Upper lobe of left lung (tissue), 6 donors: ENCODE measurements at regions not wholly inside any gene's neighbourhood (a gene's known extent, or its start where the extent isn't known, plus 50 kb on each side); places are given as distances from the start of the nearest gene placed in this dataset.

ENCODE experiments used
- ATAC-seq, 2 donors: fragments of 200-7000 bp; cut with Tn5 transposase; one replicate each; pipeline ENCODE4 v1.9.1; 2022; ENCODE audit warnings: mild to moderate bottlenecking in 2 of 2, moderate library complexity in 2 of 2; ENCODE audit not compliant: low FRiP score in 2 of 2
- DNase-seq, 2 donors: peaks; one replicate each; pipeline ENCODE4 v3.0.0-alpha.2; 2019 to 2020
- H3K27ac ChIP-seq, 4 donors: fragments of 200-600 bp; sonication (generic); one replicate each; pipeline ENCODE4 v1.5.1; 2016 to 2019
- H3K27me3 ChIP-seq, 4 donors: fragments of 200-600 bp; sonication (generic); one replicate each; pipeline ENCODE4 v1.5.1; 2017 to 2019
- H3K36me3 ChIP-seq, 4 donors: fragments of 200-600 bp; sonication (generic); one replicate each; pipeline ENCODE4 v1.5.1; 2016 to 2019
- H3K4me1 ChIP-seq, 4 donors: fragments of 200-600 bp; sonication (generic); one replicate each; pipeline ENCODE4 v1.5.1; 2018 to 2019
- H3K4me3 ChIP-seq, 4 donors: fragments of 200-600 bp; sonication (generic); one replicate each; pipeline ENCODE4 v1.5.1; 2017 to 2019; ENCODE audit warnings: mild to moderate bottlenecking in 2 of 4, moderate library complexity in 1 of 4
- H3K9me3 ChIP-seq, 4 donors: fragments of 200-600 bp; sonication (generic); one replicate each; pipeline ENCODE4 v1.5.1; 2018 to 2019
- EP300 ChIP-seq, 4 donors: sonication (generic); formaldehyde crosslinking; IDR thresholded peaks; one replicate each; pipeline ENCODE4 v1.5.1; 2017; ENCODE audit warnings: antibody characterized with exemption in 4 of 4, control low read depth in 2 of 4
- POLR2A ChIP-seq, 4 donors: fragments of 450-650 bp; IDR thresholded peaks; one replicate each; pipeline ENCODE4 v1.5.1; 2016 to 2017; ENCODE audit warnings: antibody characterized with exemption in 4 of 4, mild to moderate bottlenecking in 2 of 4
- POLR2AphosphoS5 ChIP-seq, 2 donors: sonication (generic); formaldehyde crosslinking; IDR thresholded peaks; one replicate each; pipeline ENCODE4 v1.5.1; 2017; ENCODE audit warnings: antibody characterized with exemption in 2 of 2
- WGBS, 2 donors: methylation state at CpG; one replicate each; pipeline ENCODE4 v1.1.5; 2017 to 2018; 5-methylcytosine and 5-hydroxymethylcytosine counted together
- TF ChIP-seq, protein P1 (sequence below), 6 experiments: fragments of 450-650 bp in 4 of 6; fragments of 200-600 bp in 2 of 6; sonication (generic) in 2 of 6; IDR thresholded peaks; one replicate each; pipeline ENCODE4 v1.5.1; 2016 to 2019; ENCODE audit warnings: antibody characterized with exemption in 6 of 6
- donor health status: DM: no; HTN: no; CAD: no; lungs with moderate emphysema.
- donor health status: DM: no; HTN: yes; CAD: no; lungs with severe emphysema.

GRCh38 chr12:58211211-58211610 is 269.8 kb downstream of the ATP23 start:
- Histone ChIP-seq H3K36me3 (no peaks in the 10 kb centered on the region), H3K27me3 (no peaks in the 10 kb centered on the region), H3K27ac (no peak overlapping the region), H3K4me3 (no peak overlapping the region), H3K9me3 (no peaks in the 10 kb centered on the region), H3K4me1 (no peaks in the 10 kb centered on the region)
- no peak for TF ChIP-seq POLR2AphosphoS5 (IDR thresholded peaks at IDR 0.05)
- TF ChIP-seq EP300 (IDR thresholded peaks at IDR 0.05) = no peak
- TF ChIP-seq POLR2A (IDR thresholded peaks at IDR 0.05) = no peak
- TF ChIP-seq, protein P1, sequence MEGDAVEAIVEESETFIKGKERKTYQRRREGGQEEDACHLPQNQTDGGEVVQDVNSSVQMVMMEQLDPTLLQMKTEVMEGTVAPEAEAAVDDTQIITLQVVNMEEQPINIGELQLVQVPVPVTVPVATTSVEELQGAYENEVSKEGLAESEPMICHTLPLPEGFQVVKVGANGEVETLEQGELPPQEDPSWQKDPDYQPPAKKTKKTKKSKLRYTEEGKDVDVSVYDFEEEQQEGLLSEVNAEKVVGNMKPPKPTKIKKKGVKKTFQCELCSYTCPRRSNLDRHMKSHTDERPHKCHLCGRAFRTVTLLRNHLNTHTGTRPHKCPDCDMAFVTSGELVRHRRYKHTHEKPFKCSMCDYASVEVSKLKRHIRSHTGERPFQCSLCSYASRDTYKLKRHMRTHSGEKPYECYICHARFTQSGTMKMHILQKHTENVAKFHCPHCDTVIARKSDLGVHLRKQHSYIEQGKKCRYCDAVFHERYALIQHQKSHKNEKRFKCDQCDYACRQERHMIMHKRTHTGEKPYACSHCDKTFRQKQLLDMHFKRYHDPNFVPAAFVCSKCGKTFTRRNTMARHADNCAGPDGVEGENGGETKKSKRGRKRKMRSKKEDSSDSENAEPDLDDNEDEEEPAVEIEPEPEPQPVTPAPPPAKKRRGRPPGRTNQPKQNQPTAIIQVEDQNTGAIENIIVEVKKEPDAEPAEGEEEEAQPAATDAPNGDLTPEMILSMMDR (IDR thresholded peaks at IDR 0.05) = no peak
- DNase-seq (no peak), ATAC-seq (no peak)
- WGBS, 2 donors = 85 to 92% methylated on average over 9 of the region's 9 CpGs

GRCh38 chr12:58217130-58217529 is 275.8 kb downstream of the ATP23 start:
- no peaks in the 10 kb centered on the region for H3K9me3 ChIP-seq
- H3K27me3 ChIP-seq = no peaks in the 10 kb centered on the region
- TF ChIP-seq, protein P1 (IDR thresholded peaks at IDR 0.05) = no peak
- TF ChIP-seq POLR2A (IDR thresholded peaks at IDR 0.05) (no peak), EP300 (IDR thresholded peaks at IDR 0.05) (no peak), POLR2AphosphoS5 (IDR thresholded peaks at IDR 0.05) (no peak)
- H3K27ac ChIP-seq = no peak overlapping the region
- no peaks in the 10 kb centered on the region for H3K4me1 ChIP-seq
- H3K36me3 ChIP-seq = no peaks in the 10 kb centered on the region
- H3K4me3 ChIP-seq = no peak overlapping the region
- ATAC-seq = no peak
- WGBS, 2 donors = 93 to 100% methylated on average over 1 of the region's 1 CpG
- DNase-seq = no peak

- ATAC-seq (no peak), DNase-seq (no peak)
- Histone ChIP-seq H3K4me3 (no peak overlapping the region), H3K4me1 (no peaks in the 10 kb centered on the region), H3K36me3 (no peaks in the 10 kb centered on the region), H3K9me3 (no peaks in the 10 kb centered on the region), H3K27ac (no peak overlapping the region), H3K27me3 (no peaks in the 10 kb centered on the region)
- TF ChIP-seq POLR2A (IDR thresholded peaks at IDR 0.05) (no peak), EP300 (IDR thresholded peaks at IDR 0.05) (no peak)
- WGBS, 2 donors = 69 to 77% methylated on average over 3 of the region's 3 CpGs
Measured at GRCh38 chr12:58224536-58225105, 283.3 kb downstream of the ATP23 start.

- TF ChIP-seq, protein P1 (IDR thresholded peaks at IDR 0.05) = no peak
- no peak for TF ChIP-seq POLR2AphosphoS5 (IDR thresholded peaks at IDR 0.05)
- TF ChIP-seq POLR2A (IDR thresholded peaks at IDR 0.05) = no peak
- no peak for TF ChIP-seq EP300 (IDR thresholded peaks at IDR 0.05)
- no peaks in the 10 kb centered on the region for H3K36me3 ChIP-seq
- no peak overlapping the region for H3K27ac ChIP-seq
- ATAC-seq = no peak
- H3K4me1 ChIP-seq = no peaks in the 10 kb centered on the region
- no peaks in the 10 kb centered on the region for H3K9me3 ChIP-seq
- H3K4me3 ChIP-seq = no peak overlapping the region
- no peak for DNase-seq
- no peaks in the 10 kb centered on the region for H3K27me3 ChIP-seq
Measured at GRCh38 chr12:58225203-58225877, 284.0 kb downstream of the ATP23 start.

GRCh38 chr12:58233886-58234285 is 292.5 kb downstream of the ATP23 start:
- H3K27ac ChIP-seq = no peak overlapping the region
- peaks cover 0 to 5% (median 0%) of the 10 kb centered on the region in 4 donors for H3K9me3 ChIP-seq
- 98 to 100% methylated on average over 2 of the region's 2 CpGs for WGBS, 2 donors
- no peaks in the 10 kb centered on the region for H3K36me3 ChIP-seq
- no peak overlapping the region for H3K4me3 ChIP-seq
- TF ChIP-seq, protein P1 (IDR thresholded peaks at IDR 0.05) = no peak
- TF ChIP-seq POLR2A (IDR thresholded peaks at IDR 0.05) (no peak), POLR2AphosphoS5 (IDR thresholded peaks at IDR 0.05) (no peak), EP300 (IDR thresholded peaks at IDR 0.05) (no peak)
- H3K4me1 ChIP-seq = no peaks in the 10 kb centered on the region
- DNase-seq (no peak), ATAC-seq (no peak)
- H3K27me3 ChIP-seq = no peaks in the 10 kb centered on the region
